Suprapubic skin (tissue), 4 donors: ENCODE measurements at regions not wholly inside any gene's neighbourhood (a gene's known extent, or its start where the extent isn't known, plus 50 kb on each side); places are given as distances from the start of the nearest gene placed in this dataset.

Experiments
- DNase-seq, 2 donors: peaks; one replicate each; pipeline ENCODE4 v3.0.0-alpha.2; 2019; ENCODE audit warnings: low spot score in 2 of 2
- H3K27ac ChIP-seq: fragments of 200-600 bp; sonication (generic); one replicate; pipeline ENCODE4 v1.5.1; 2019
- H3K27me3 ChIP-seq: fragments of 200-600 bp; sonication (generic); one replicate; pipeline ENCODE4 v1.5.1; 2019
- H3K36me3 ChIP-seq: fragments of 200-600 bp; sonication (generic); one replicate; pipeline ENCODE4 v1.5.1; 2019
- H3K4me1 ChIP-seq: fragments of 200-600 bp; sonication (generic); one replicate; pipeline ENCODE4 v1.5.1; 2019
- H3K4me3 ChIP-seq: fragments of 200-600 bp; sonication (generic); one replicate; pipeline ENCODE4 v1.5.1; 2019; ENCODE audit warnings: mild to moderate bottlenecking
- H3K9me3 ChIP-seq: fragments of 200-600 bp; sonication (generic); one replicate; pipeline ENCODE4 v1.5.1; 2019
- CTCF ChIP-seq, 2 donors: fragments of 200-600 bp in 1 of 2; fragments of 450-650 bp in 1 of 2; sonication (generic) in 1 of 2; IDR thresholded peaks; one replicate each; pipeline ENCODE4 v1.5.1; 2016 to 2019; ENCODE audit warnings: antibody characterized with exemption in 2 of 2, mild to moderate bottlenecking in 1 of 2, moderate library complexity in 1 of 2
- EP300 ChIP-seq: sonication (generic); formaldehyde crosslinking; IDR thresholded peaks from one replicate; pipeline ENCODE4 v1.6.1; 2017; ENCODE audit warnings: antibody characterized with exemption
- POLR2A ChIP-seq, 2 donors: fragments of 450-650 bp; IDR thresholded peaks; one replicate each; pipeline ENCODE4 v1.6.1; 2017; ENCODE audit warnings: antibody characterized with exemption in 2 of 2, mild to moderate bottlenecking in 2 of 2, moderate library complexity in 2 of 2
- POLR2AphosphoS5 ChIP-seq, 3 donors: sonication (generic); formaldehyde crosslinking; IDR thresholded peaks; one replicate each; pipeline ENCODE4 v1.6.1; 2017; ENCODE audit warnings: antibody characterized with exemption in 3 of 3
- WGBS: methylation state at CpG from one replicate; pipeline ENCODE4 v1.1.5; 2018; 5-methylcytosine and 5-hydroxymethylcytosine counted together

GRCh38 chr2:120933693-120934573 is 198.3 kb downstream of the GLI2 start:
- Histone ChIP-seq H3K4me3 (no peak overlapping the region), H3K9me3 (no peaks in the 10 kb centered on the region), H3K4me1 (peaks cover 23% of the 10 kb centered on the region), H3K36me3 (no peaks in the 10 kb centered on the region), H3K27me3 (no peaks in the 10 kb centered on the region), H3K27ac (peak overlapping the region; percentile 41)
- TF ChIP-seq POLR2AphosphoS5 (IDR thresholded peaks at IDR 0.05), result no peak
- TF ChIP-seq CTCF (IDR thresholded peaks at IDR 0.05), result no peak
- no peak for TF ChIP-seq POLR2A (IDR thresholded peaks at IDR 0.05)
- no peak for TF ChIP-seq EP300
- DNase-seq, result no peak
- 80% methylated on average over 14 of the region's 19 CpGs for WGBS

GRCh38 chr2:120934574-120935338 is 199.1 kb downstream of the GLI2 start:
- H3K36me3 ChIP-seq, result no peaks in the 10 kb centered on the region
- H3K27me3 ChIP-seq, result no peaks in the 10 kb centered on the region
- no peaks in the 10 kb centered on the region for H3K9me3 ChIP-seq
- H3K27ac ChIP-seq, result peak overlapping the region; percentile 41
- DNase-seq, result no peak
- 49% methylated on average over 15 of the region's 17 CpGs for WGBS
- peaks cover 23% of the 10 kb centered on the region for H3K4me1 ChIP-seq
- TF ChIP-seq EP300 (no peak), CTCF (IDR thresholded peaks at IDR 0.05) (no peak), POLR2A (IDR thresholded peaks at IDR 0.05) (no peak), POLR2AphosphoS5 (IDR thresholded peaks at IDR 0.05) (no peak)
- H3K4me3 ChIP-seq, result no peak overlapping the region

- H3K27me3 ChIP-seq, result no peaks in the 10 kb centered on the region
- WGBS, result 76% methylated on average over 22 of the region's 26 CpGs
- no peaks in the 10 kb centered on the region for H3K36me3 ChIP-seq
- H3K4me3 ChIP-seq, result no peak overlapping the region
- TF ChIP-seq POLR2AphosphoS5 (IDR thresholded peaks at IDR 0.05) (no peak), POLR2A (IDR thresholded peaks at IDR 0.05) (no peak), EP300 (no peak), CTCF (IDR thresholded peaks at IDR 0.05) (no peak)
- no peak for DNase-seq
- H3K27ac ChIP-seq, result no peak overlapping the region
- no peaks in the 10 kb centered on the region for H3K9me3 ChIP-seq
- peaks cover 23% of the 10 kb centered on the region for H3K4me1 ChIP-seq
Observed at GRCh38 chr2:120935339-120936313, 200.0 kb downstream of the GLI2 start.

- no peak for DNase-seq
- no peaks in the 10 kb centered on the region for H3K36me3 ChIP-seq
- no peaks in the 10 kb centered on the region for H3K27me3 ChIP-seq
- TF ChIP-seq POLR2A (IDR thresholded peaks at IDR 0.05) (no peak), POLR2AphosphoS5 (IDR thresholded peaks at IDR 0.05) (no peak), EP300 (no peak), CTCF (IDR thresholded peaks at IDR 0.05) (no peak)
- peaks cover 23% of the 10 kb centered on the region for H3K4me1 ChIP-seq
- 77% methylated on average over 10 of the region's 10 CpGs for WGBS
- no peak overlapping the region for H3K4me3 ChIP-seq
- no peak overlapping the region for H3K27ac ChIP-seq
- H3K9me3 ChIP-seq, result no peaks in the 10 kb centered on the region
Observed at GRCh38 chr2:120936476-120937334, 201.0 kb downstream of the GLI2 start.
